Fibroblast of lung (primary cell): ENCODE measurements at regions not wholly inside any gene's neighbourhood (a gene's known extent, or its start where the extent isn't known, plus 50 kb on each side); places are given as distances from the start of the nearest gene placed in this dataset.

Experiments
- EZH2 ChIP-seq: IDR thresholded peaks from 2 replicates; pipeline ENCODE4 v1.5.1; 2012; ENCODE audit warnings: low read length, control low read depth, mild to moderate bottlenecking; ENCODE audit errors: missing control alignments
- TF ChIP-seq, protein P1 (sequence below), 2 donors: IDR thresholded peaks in 1 of 2; conservative IDR thresholded peaks in 1 of 2; 1 replicate in 1 of 2; 2 replicates in 1 of 2; pipeline ENCODE4 v1.5.1; 2011 to 2012; ENCODE audit warnings: low read length in 2 of 2, control low read depth in 1 of 2, inconsistent platforms in 1 of 2, low read depth in 1 of 2, mild to moderate bottlenecking in 1 of 2

GRCh38 chr20:40111282-40111681, 577.8 kb downstream of the MAFB start:
- TF ChIP-seq, protein P1, sequence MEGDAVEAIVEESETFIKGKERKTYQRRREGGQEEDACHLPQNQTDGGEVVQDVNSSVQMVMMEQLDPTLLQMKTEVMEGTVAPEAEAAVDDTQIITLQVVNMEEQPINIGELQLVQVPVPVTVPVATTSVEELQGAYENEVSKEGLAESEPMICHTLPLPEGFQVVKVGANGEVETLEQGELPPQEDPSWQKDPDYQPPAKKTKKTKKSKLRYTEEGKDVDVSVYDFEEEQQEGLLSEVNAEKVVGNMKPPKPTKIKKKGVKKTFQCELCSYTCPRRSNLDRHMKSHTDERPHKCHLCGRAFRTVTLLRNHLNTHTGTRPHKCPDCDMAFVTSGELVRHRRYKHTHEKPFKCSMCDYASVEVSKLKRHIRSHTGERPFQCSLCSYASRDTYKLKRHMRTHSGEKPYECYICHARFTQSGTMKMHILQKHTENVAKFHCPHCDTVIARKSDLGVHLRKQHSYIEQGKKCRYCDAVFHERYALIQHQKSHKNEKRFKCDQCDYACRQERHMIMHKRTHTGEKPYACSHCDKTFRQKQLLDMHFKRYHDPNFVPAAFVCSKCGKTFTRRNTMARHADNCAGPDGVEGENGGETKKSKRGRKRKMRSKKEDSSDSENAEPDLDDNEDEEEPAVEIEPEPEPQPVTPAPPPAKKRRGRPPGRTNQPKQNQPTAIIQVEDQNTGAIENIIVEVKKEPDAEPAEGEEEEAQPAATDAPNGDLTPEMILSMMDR (conservative IDR thresholded peaks at IDR 0.05 in 1 of 2, IDR thresholded peaks at IDR 0.05 in 1 of 2; ENCODE audit: low read depth in 1 of 2, low read length in 2 of 2) = no peak
- no peak for TF ChIP-seq EZH2
